Muscle of leg (tissue), 3 donors: ENCODE measurements at regions not wholly inside any gene's neighbourhood (a gene's known extent, or its start where the extent isn't known, plus 50 kb on each side); places are given as distances from the start of the nearest gene placed in this dataset.

Experiments
- DNase-seq: peaks from one replicate; pipeline ENCODE4 v3.0.0; 2013
- H3K27ac ChIP-seq: one replicate; pipeline ENCODE4 v1.5.1; 2013; ENCODE audit warnings: mild to moderate bottlenecking, low read length, control low read depth
- H3K27me3 ChIP-seq: one replicate; pipeline ENCODE4 v1.6.1; 2013; ENCODE audit warnings: low read length; ENCODE audit not compliant: control insufficient read depth, insufficient read depth
- H3K36me3 ChIP-seq: one replicate; pipeline ENCODE4 v1.6.1; 2013; ENCODE audit warnings: low read length; ENCODE audit not compliant: control insufficient read depth, insufficient read depth
- H3K4me1 ChIP-seq: one replicate; pipeline ENCODE4 v1.6.1; 2013; ENCODE audit warnings: low read length; ENCODE audit not compliant: control insufficient read depth, insufficient read depth
- H3K4me3 ChIP-seq: one replicate; pipeline ENCODE4 v1.5.1; 2013; ENCODE audit warnings: low read length, control low read depth
- H3K9me3 ChIP-seq: replicated peaks from 2 replicates; pipeline ENCODE4 v1.6.1; 2013; ENCODE audit warnings: low read depth, low read length; ENCODE audit not compliant: control insufficient read depth
- WGBS: methylation state at CpG from one replicate; pipeline ENCODE4 v1.1.5; 2013; ENCODE audit warnings: missing lambda C conversion rate; ENCODE audit not compliant: insufficient coverage; 5-methylcytosine and 5-hydroxymethylcytosine counted together

DNA sequence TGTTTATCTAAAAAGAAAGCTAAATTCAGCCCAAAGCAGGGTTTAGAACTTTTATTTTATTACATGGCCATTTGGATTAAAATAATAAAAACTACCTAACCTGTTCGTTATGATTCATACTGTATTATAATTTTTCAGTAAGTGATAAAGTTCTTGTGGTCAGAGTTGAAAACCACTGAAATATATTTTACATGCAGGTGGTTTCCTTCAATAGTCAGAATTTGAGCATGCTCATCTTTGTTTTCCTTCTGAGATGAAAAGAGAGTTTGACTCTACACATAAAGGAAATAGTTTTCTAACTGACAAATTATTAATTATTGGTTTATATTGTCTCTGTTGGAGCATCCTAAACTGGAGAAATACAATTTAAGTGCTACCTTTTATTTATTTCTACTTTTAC, 114.0 kb upstream of the FKBP1C start:
- Histone ChIP-seq H3K36me3 (no peaks in the 10 kb centered on the region), H3K27ac (no peak overlapping the region), H3K27me3 (no peaks in the 10 kb centered on the region), H3K4me1 (no peaks in the 10 kb centered on the region), H3K9me3 (no peaks in the 10 kb centered on the region), H3K4me3 (no peak overlapping the region)
- DNase-seq, result no peak
- WGBS, result no CpG with 5 or more reads among the region's 1 CpG

- Histone ChIP-seq H3K4me3 (no peak overlapping the region), H3K9me3 (no peaks in the 10 kb centered on the region), H3K27me3 (no peaks in the 10 kb centered on the region), H3K36me3 (no peaks in the 10 kb centered on the region), H3K4me1 (no peaks in the 10 kb centered on the region), H3K27ac (no peak overlapping the region)
- DNase-seq, result no peak
- WGBS, result 83% methylated on average over 1 of the region's 4 CpGs
Observed at GRCh38 chr6:63098789-63099188, 112.5 kb upstream of the FKBP1C start.

DNA sequence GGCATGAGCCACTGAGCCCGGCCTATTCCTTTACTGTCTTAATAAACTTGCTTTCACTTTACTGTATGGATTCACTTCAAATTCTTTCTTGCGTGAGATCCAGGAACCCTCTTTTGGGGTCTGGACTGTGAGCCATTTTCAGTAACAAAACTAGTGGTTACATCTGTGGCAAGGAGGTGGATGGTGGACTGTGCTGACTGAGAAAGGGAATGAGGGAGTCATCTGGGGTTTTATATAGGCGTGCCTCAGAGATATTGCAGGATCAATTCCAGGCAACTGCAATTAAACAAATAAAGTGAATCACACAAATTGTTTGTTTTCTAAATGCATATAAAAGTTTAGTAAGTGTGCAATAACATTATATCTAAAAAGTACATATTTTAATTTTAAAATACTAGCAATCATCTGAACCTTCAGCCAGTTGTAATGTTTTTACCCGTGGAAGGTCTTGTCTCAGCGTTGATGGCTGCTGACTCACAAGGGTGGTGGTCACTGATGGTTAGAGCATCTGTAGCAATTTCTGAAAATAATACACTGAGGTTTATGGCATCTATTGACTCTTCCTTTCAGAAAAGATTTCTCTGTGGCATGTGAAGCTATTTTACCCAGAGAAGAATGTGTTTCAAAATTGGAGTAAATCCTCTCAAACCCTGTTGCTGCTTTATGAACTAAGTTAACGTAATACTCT, 111.4 kb upstream of the FKBP1C start:
- DNase-seq, result no peak
- Histone ChIP-seq H3K4me3 (no peak overlapping the region), H3K27me3 (no peaks in the 10 kb centered on the region), H3K36me3 (no peaks in the 10 kb centered on the region), H3K4me1 (no peaks in the 10 kb centered on the region), H3K9me3 (no peaks in the 10 kb centered on the region), H3K27ac (no peak overlapping the region)
- WGBS, result 100% methylated on average over 1 of the region's 6 CpGs

GRCh38 chr6:63114610-63115211, 96.6 kb upstream of the FKBP1C start:
- DNase-seq, result no peak
- H3K4me1 ChIP-seq, result no peaks in the 10 kb centered on the region
- H3K36me3 ChIP-seq, result no peaks in the 10 kb centered on the region
- peaks cover 9% of the 10 kb centered on the region for H3K9me3 ChIP-seq
- H3K27ac ChIP-seq, result no peak overlapping the region
- H3K27me3 ChIP-seq, result no peaks in the 10 kb centered on the region
- WGBS, result no CpG with 5 or more reads among the region's 2 CpGs
- H3K4me3 ChIP-seq, result no peak overlapping the region

DNA sequence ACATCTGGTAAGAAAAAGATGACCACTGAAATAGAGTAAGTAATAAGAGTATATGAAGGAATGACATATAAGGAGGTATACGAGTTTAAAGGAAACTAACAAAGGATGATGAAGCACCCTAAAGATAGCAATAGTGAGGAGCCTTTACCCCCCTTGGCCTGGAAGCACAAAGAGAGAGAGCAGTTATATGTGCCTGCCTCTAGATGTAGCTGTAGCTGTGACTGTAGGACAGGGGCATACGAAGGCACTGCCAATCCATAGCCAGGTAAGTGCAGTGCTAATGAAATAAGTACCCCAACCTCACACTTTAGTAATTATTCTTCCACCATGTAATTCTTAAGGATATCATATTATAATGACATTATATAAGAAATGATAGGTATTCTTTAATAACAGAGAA, 90.1 kb upstream of the FKBP1C start:
- H3K27ac ChIP-seq, result no peak overlapping the region
- WGBS, result 88% methylated on average over 1 of the region's 2 CpGs
- no peaks in the 10 kb centered on the region for H3K36me3 ChIP-seq
- H3K27me3 ChIP-seq, result no peaks in the 10 kb centered on the region
- H3K4me1 ChIP-seq, result no peaks in the 10 kb centered on the region
- no peaks in the 10 kb centered on the region for H3K9me3 ChIP-seq
- no peak for DNase-seq
- no peak overlapping the region for H3K4me3 ChIP-seq

GRCh38 chr6:63140114-63140513, 71.2 kb upstream of the FKBP1C start:
- WGBS, result 87% methylated on average over 3 of the region's 3 CpGs
- Histone ChIP-seq H3K27me3 (no peaks in the 10 kb centered on the region), H3K9me3 (peaks cover 18% of the 10 kb centered on the region), H3K4me3 (no peak overlapping the region), H3K36me3 (no peaks in the 10 kb centered on the region), H3K4me1 (no peaks in the 10 kb centered on the region), H3K27ac (no peak overlapping the region)
- DNase-seq, result no peak

DNA sequence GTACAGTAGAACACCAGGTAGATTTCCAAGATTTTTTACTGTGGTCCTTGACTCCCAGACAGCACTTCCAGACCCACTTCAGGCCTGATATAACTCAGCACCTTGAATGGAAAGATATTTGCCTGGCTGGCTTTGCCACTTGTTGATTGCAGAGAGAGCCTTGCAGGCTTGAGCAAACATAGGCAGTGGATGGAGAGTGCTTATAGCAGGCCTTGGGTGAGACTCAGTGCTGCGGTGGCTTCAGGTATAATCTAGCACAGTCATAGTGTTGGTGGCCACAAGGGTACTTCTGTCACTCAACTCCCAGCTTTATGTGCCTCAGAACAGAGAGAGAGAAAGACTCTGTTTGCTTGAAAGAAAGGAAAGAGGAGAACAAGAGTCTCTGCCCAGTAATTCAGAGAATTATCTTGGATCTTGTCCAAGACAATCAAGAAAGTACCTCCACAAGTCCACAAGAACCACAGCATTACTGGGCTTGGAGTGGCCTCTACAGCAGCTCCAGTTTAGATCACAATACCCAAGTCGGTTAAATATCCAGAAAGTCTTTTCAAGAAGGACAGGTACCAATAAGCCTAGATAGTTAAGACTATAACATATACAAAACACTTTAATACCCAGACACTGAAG, 70.5 kb upstream of the FKBP1C start:
- no peaks in the 10 kb centered on the region for H3K4me1 ChIP-seq
- no peak for DNase-seq
- no peak overlapping the region for H3K4me3 ChIP-seq
- no peaks in the 10 kb centered on the region for H3K27me3 ChIP-seq
- H3K36me3 ChIP-seq, result no peaks in the 10 kb centered on the region
- H3K27ac ChIP-seq, result no peak overlapping the region
- peaks cover 18% of the 10 kb centered on the region for H3K9me3 ChIP-seq
- WGBS, result no CpG with 5 or more reads among the region's 2 CpGs

- Histone ChIP-seq H3K9me3 (no peaks in the 10 kb centered on the region), H3K4me3 (no peak overlapping the region), H3K27ac (no peak overlapping the region), H3K36me3 (no peaks in the 10 kb centered on the region), H3K4me1 (no peaks in the 10 kb centered on the region), H3K27me3 (no peaks in the 10 kb centered on the region)
- DNase-seq, result no peak
Observed at GRCh38 chr6:63149730-63150129, 61.5 kb upstream of the FKBP1C start.

- H3K4me3 ChIP-seq, result no peak overlapping the region
- H3K4me1 ChIP-seq, result no peaks in the 10 kb centered on the region
- no peak for DNase-seq
- H3K27ac ChIP-seq, result no peak overlapping the region
- 60% methylated on average over 1 of the region's 2 CpGs for WGBS
- peaks cover 2% of the 10 kb centered on the region for H3K9me3 ChIP-seq
- H3K27me3 ChIP-seq, result no peaks in the 10 kb centered on the region
- no peaks in the 10 kb centered on the region for H3K36me3 ChIP-seq
Observed at GRCh38 chr6:63154535-63154934, 56.7 kb upstream of the FKBP1C start.
